Brain microvascular endothelial cell (primary cell): ENCODE measurements at regions not wholly inside any gene's neighbourhood (a gene's known extent, or its start where the extent isn't known, plus 50 kb on each side); places are given as distances from the start of the nearest gene placed in this dataset.

Experiments
- DNase-seq: peaks from one replicate; pipeline ENCODE4 v3.0.0-alpha.2; 2020
- H3K27ac ChIP-seq: fragments of 250-450 bp; sonication (Bioruptor Pico); 2 replicates; pipeline ENCODE4 v1.5.1; 2020; ENCODE audit warnings: mild to moderate bottlenecking, moderate library complexity
- H3K27me3 ChIP-seq: fragments of 250-450 bp; sonication (Bioruptor Pico); replicated peaks from 2 replicates; pipeline ENCODE4 v1.5.1; 2020; ENCODE audit warnings: mild to moderate bottlenecking
- H3K36me3 ChIP-seq: fragments of 250-450 bp; sonication (Bioruptor Pico); replicated peaks from 2 replicates; pipeline ENCODE4 v1.5.1; 2020; ENCODE audit warnings: mild to moderate bottlenecking
- H3K4me3 ChIP-seq: 2 replicates; pipeline ENCODE4 v1.5.1; 2011; ENCODE audit warnings: low read depth, mild to moderate bottlenecking, control low read depth, low read length, moderate library complexity
- in situ Hi-C: cut with HindIII; loops from 2 replicates; pipeline ENCODE4 v1.10.0; 2017; ENCODE audit warnings: low sequenced_read_pairs, low pct_ligation_motif_present
- TF ChIP-seq, protein P1 (sequence below): IDR thresholded peaks from 2 replicates; pipeline ENCODE4 v1.5.1; 2011; ENCODE audit warnings: low read depth, mild to moderate bottlenecking, moderate library complexity, low read length, control low read depth, inconsistent platforms; ENCODE audit errors: missing control alignments

GRCh38 chr2:136208682-136209420 lies 90.9 kb upstream of the CXCR4 start:
- no peak for DNase-seq
- Histone ChIP-seq H3K27me3 (no peaks in the 10 kb centered on the region), H3K36me3 (no peaks in the 10 kb centered on the region), H3K27ac (no peak overlapping the region), H3K4me3 (no peak overlapping the region)
- TF ChIP-seq, protein P1, sequence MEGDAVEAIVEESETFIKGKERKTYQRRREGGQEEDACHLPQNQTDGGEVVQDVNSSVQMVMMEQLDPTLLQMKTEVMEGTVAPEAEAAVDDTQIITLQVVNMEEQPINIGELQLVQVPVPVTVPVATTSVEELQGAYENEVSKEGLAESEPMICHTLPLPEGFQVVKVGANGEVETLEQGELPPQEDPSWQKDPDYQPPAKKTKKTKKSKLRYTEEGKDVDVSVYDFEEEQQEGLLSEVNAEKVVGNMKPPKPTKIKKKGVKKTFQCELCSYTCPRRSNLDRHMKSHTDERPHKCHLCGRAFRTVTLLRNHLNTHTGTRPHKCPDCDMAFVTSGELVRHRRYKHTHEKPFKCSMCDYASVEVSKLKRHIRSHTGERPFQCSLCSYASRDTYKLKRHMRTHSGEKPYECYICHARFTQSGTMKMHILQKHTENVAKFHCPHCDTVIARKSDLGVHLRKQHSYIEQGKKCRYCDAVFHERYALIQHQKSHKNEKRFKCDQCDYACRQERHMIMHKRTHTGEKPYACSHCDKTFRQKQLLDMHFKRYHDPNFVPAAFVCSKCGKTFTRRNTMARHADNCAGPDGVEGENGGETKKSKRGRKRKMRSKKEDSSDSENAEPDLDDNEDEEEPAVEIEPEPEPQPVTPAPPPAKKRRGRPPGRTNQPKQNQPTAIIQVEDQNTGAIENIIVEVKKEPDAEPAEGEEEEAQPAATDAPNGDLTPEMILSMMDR: no peak
- in situ Hi-C loops: no loop called here

- in situ Hi-C loops: no loop called here
- no peak for DNase-seq
Measured at GRCh38 chr2:136207665-136208064, 89.7 kb upstream of the CXCR4 start.

DNA sequence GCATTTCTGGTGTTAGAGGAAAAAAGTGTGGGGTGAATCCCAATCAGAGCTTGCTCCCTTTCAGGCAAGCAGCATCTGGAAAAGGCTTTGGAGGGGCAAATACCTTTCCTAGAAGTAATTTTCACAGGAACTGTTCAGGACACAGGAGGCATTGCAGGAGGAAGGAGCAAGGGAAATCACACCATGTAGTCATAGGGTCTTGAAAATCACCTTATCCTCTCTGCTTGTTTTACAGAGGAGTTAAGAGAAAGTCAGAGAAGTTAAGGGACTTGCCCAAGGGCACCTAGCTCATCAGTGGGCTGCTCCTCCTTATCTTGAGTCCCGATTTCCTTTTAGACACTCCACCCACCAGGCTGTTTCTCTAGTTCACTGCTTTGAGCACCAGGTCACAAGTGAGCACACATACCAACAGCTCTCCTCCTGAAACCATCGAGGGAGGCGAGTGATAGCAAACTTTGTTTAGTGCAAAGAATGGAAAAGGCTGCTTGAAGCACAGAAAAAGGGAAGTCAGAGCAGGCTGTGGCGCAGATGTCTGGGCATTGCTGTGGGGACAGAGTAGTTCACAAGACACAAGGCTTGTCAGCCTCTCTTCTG lies 89.2 kb upstream of the CXCR4 start:
- TF ChIP-seq, protein P1: no peak
- DNase-seq: no peak
- Histone ChIP-seq H3K4me3 (no peak overlapping the region), H3K27me3 (no peaks in the 10 kb centered on the region), H3K36me3 (no peaks in the 10 kb centered on the region), H3K27ac (no peak overlapping the region)
- in situ Hi-C loops: no loop called here

More at GRCh38 chr2:136207665-136208064, 89.7 kb upstream of the CXCR4 start:
- TF ChIP-seq, protein P1: no peak
- Histone ChIP-seq H3K4me3 (no peak overlapping the region), H3K36me3 (no peaks in the 10 kb centered on the region), H3K27ac (no peak overlapping the region), H3K27me3 (no peaks in the 10 kb centered on the region)

DNA sequence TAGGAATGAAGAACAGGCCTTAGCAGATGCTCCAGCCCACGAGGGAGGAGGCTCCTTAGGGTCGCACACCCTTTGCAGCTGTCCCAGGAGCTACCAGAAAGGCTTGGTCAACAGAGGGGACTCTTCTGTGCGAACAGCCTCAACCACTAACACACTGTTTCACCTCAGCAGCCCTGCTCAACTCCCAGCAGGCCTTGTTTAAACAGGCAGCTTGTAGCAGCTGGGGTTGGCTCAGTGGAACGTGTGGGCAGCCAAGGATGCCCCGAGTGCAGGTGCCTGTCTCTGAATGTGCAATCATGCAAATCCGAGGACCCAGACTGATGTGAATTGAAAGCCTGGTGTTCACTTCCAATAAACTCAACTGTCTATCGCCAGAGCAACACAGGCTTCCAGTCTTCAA lies 88.7 kb upstream of the CXCR4 start:
- TF ChIP-seq, protein P1: no peak
- DNase-seq: no peak
- Histone ChIP-seq H3K27me3 (no peaks in the 10 kb centered on the region), H3K27ac (no peak overlapping the region), H3K36me3 (no peaks in the 10 kb centered on the region), H3K4me3 (no peak overlapping the region)
- in situ Hi-C loops: no loop called here

GRCh38 chr2:136205615-136206014 lies 87.7 kb upstream of the CXCR4 start:
- TF ChIP-seq, protein P1: no peak
- H3K4me3 ChIP-seq: no peak overlapping the region
- H3K27ac ChIP-seq: no peak overlapping the region
- in situ Hi-C loops: no loop called here
- no peak for DNase-seq
- H3K36me3 ChIP-seq: no peaks in the 10 kb centered on the region
- H3K27me3 ChIP-seq: no peaks in the 10 kb centered on the region
